GM19463 (cell line): ENCODE measurements at regions not wholly inside any gene's neighbourhood (a gene's known extent, or its start where the extent isn't known, plus 50 kb on each side); places are given as distances from the start of the nearest gene placed in this dataset.
"Not testable (repeated sequence)": the region's sequence is repeated elsewhere in the genome, so short reads cannot be mapped to it uniquely, and the experiment has no call there.

Experiments used
- ATAC-seq: cut with Tn5 transposase; IDR thresholded peaks from one replicate; pipeline ENCODE4 v1.9.1; 2021; ENCODE audit warnings: mild to moderate bottlenecking, moderate library complexity; ENCODE audit not compliant: unreplicated experiment

DNA sequence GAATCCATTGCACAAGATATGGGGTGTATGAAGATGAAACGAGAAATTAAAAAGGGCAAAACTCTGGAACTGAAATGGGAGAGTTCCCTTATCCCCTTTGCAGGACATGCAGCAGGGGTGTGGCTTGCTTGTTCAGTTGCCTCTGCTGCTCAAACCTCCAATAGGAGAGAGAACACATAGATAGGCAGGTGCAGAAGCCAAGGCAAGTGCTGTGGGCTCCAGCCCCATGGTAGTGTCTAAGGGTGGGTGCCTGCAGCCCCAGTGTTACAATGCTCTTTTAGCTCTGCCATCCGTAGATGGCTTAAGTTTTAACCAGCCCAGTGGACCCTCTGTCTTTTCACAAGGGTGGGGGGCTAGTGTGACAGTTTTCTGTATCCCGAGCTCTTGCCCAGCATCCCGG, 69.7 kb downstream of the CMAS start:
- no peak for ATAC-seq

DNA sequence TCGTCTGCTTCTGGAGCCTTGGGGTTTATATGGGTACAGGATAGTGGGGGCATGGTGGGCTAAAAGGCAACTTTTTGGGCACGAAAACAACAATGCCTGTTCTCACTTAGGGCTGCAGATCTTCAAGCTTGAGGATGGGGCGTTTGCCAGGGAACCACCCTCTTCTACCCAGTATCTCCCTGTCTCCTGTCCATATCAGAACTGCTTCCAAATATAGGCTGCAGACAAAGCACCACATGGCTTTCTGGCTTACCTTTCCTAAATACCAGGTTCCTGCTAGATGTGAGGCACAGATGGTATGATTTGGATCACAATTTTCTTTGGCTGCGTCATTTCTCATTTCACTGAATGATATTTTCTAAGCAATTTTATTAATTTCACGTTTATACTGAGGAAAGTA, 70.4 kb downstream of the CMAS start:
- ATAC-seq = no peak

DNA sequence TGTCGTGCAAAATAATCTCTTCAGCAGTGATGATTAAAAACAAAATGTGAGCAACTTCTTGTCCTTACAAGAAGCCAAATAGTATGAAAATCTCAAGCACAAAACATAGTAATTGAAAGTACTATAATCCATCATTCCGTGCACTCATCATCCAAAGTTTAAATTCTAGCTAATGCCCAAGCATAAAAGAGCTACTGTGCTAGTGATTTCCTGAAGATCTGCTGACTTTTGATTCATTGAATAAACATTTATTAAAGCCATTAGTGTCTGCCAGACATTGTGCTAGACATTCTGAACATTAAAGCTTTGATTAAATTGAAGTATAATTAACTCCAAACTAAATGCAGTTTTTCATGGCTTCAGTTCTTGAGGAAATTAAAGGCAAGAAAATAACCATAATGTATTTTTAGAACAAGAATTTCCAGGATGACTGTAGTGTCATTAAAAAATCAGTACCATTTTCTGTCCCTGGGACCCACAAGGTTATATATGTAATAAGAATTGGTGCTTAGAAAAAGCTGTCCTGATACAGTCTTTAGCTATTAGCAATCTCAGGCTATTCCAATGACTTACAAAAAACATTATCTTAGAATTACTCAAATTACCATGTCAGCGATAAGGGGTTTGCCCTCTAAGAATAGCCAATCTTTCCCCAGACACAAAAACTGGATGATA, 71.7 kb downstream of the CMAS start:
- ATAC-seq = no peak

DNA sequence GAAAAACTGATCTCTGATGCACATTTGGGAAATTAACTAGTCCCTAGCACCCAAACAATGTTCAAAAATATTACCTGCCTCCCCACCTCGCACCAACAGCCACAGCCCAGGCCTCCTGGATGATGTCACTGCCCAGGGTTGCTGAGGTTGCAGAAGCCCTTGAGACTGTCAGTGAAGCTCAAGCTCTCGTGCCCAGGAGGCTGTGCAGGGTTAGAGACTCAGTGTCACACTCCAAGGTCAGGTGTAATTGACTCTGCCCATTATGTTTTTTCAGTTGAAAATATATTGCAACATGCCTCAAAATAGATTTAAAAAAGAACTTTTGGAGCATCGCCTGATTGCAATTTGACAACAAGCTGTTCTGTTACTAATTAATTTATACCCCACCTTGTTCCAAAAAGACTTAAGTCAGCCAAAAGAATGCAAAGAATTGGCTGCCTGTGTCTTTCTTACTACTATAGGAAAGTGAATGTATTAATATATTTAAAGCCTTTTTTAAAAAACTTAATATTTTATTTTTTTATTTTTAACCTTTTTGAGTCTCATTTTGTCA, 72.3 kb downstream of the CMAS start:
- no peak for ATAC-seq

DNA sequence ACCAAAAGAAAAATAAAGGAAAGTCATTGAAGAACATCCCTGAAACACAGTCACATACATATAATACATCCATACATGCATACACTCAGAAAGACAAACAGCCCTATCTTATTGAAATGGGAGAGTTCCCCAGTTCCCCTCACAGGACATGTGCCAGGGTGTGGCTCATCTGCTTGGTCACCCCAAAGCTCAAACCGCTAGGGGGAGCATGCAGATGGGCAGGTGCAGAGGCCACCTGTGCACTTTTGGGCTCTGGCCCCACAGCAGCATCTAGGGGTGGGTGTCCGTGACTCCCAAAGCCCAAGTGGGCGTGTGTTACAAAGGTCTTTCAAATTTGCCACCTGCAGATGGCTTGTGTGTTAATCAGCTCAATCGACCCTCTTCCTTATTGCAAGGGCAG, 75.2 kb downstream of the CMAS start:
- peak; percentile 72 for ATAC-seq

DNA sequence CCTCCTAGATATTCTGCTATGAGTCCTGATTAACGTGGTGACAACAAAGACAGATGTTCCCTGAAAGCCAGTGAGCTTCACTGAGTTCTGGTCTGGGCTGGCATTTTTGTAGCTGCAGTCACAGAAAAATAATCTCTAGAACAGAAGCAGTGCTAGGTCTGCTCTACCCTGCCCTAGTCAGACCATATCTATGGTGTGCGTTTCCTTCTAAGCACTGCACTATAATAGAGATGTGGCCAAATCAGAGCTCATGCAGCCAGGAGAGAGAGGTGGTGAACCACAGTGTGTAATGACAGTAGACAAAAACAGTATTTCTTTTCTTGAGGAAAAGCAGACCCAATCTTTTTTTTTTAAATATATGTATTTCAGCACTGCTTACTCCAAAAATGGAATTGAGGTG, 76.3 kb downstream of the CMAS start:
- ATAC-seq = no peak

DNA sequence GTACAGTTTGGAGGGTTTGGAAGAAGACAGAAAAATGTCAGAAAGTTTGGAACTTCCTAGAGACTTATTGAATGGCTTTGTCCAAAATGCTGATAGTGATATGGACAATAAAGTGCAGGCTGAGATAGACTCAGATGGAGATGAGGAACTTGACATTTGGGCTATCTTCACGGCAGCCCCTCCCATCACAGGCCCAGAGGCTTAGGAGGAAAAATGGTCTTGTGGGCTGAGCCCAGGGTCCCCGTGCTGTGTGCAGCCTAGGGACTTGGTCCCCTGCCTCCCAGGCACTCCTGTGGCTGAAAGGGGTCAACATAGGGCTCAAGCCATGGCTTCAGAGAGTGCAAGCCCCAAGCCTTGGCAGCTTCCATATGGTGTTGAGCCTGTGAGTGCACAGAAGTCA, 79.0 kb downstream of the CMAS start:
- ATAC-seq = no peak

DNA sequence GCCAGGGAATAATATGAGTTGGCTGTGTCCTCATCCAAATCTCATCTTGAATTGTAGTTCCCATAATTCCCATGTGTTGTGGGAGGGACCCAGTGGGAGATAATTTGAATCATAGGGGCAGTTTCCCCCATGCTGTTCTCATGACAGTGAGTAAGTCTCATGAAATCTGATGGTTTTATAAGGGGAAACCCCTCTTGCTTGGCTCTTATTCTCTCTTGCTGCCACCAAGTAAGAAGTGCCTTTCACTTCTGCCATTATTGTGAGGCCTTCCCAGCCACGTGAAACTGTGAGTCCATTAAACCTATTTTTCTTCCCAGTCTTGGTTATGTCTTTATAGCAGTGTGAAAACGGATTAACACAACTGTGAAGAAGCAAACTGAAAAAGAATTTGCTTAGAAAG, 80.1 kb downstream of the CMAS start:
- not testable (repeated sequence) for ATAC-seq

DNA sequence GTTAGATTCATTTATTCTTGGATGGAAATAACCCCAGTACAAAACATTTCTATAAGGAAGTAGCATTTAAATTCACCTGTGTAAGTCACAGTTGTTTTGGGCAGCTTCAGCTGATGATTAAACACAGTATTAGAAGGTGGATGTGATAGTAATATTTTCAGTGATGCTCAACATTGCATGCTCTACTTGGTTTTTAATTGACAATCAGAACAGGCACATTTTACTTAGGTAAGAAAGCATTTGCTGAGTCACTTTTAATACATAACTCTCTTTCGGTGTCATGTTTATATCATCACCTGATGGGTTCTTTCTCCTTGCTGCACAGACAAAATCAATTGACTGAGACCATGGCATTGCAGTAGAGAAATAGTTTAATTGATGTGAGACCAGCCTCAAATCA, 80.7 kb downstream of the CMAS start:
- no peak for ATAC-seq

DNA sequence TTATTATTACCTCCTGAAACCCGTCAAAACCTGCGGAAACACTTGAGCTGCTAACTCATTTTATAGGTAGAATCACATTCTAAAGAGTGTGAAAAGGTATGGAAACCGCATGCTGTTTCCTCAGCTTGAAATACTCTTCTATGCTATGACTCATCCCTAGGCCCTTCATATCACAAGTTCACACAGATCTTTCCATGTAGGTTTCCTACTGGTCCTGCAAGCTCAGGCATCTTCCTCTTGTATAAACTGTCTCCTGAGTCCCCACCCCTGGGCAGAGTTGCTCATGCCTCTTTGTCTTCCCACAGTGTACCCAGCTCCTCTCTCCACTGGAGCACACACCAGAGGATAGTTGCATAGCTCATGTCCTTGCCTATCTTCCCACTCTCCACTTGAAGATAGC, 84.7 kb downstream of the CMAS start:
- ATAC-seq = no peak

DNA sequence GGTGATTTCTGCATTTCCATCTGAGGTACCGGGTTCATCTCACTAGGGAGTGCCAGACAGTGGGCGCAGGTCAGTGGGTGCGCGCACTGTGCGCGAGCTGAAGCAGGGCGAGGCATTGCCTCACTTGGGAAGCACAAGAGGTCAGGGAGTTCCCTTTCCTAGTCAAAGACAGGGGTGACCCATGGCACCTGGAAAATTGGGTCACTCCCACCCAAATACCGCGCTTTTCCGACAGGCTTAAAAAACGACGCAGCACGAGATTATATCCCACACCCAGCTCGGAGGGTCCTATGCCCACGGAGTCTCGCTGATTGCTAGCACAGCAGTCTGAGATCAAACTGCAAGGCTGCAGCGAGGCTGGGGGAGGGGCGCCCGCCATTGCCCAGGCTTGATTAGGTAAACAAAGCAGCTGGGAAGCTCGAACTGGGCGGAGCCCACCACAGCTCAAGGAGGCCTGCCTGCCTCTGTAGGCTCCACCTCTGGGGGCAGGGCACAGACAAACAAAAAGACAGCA, 90.6 kb downstream of the CMAS start:
- not testable (repeated sequence) for ATAC-seq
